Central memory CD8-positive, alpha-beta T cell (primary cell): ENCODE measurements at regions not wholly inside any gene's neighbourhood (a gene's known extent, or its start where the extent isn't known, plus 50 kb on each side); places are given as distances from the start of the nearest gene placed in this dataset.

ENCODE experiments used
- ATAC-seq: fragments of 150-1000 bp; cut with Tn5 transposase; replicated peaks from 2 replicates; pipeline ENCODE4 v1.10.0; 2022; ENCODE audit warnings: mild to moderate bottlenecking, moderate FRiP score, moderate number of reproducible peaks; ENCODE audit not compliant: poor library complexity, severe bottlenecking; ENCODE audit errors: extremely low read depth
- DNase-seq, 2 donors: peaks; one replicate each; pipeline ENCODE4 v3.0.0; 2021; ENCODE audit warnings: low spot score in 2 of 2
- H3K27ac Mint-ChIP-seq: one replicate; pipeline ENCODE4 v1.8.0; 2022; ENCODE audit warnings: low read depth, mild to moderate bottlenecking, moderate library complexity, mixed read lengths
- H3K27me3 Mint-ChIP-seq: one replicate; pipeline ENCODE4 v1.8.0; 2022; ENCODE audit warnings: mixed read lengths
- H3K36me3 Mint-ChIP-seq: one replicate; pipeline ENCODE4 v1.8.0; 2022; ENCODE audit warnings: mild to moderate bottlenecking, moderate library complexity, mixed read lengths; ENCODE audit not compliant: insufficient read depth
- H3K4me1 Mint-ChIP-seq: one replicate; pipeline ENCODE4 v1.8.0; 2022; ENCODE audit warnings: mixed read lengths
- H3K4me3 Mint-ChIP-seq: one replicate; pipeline ENCODE4 v1.8.0; 2022; ENCODE audit warnings: mild to moderate bottlenecking, moderate library complexity, mixed read lengths
- H3K9me3 Mint-ChIP-seq: one replicate; pipeline ENCODE4 v1.8.0; 2022; ENCODE audit warnings: mixed read lengths

DNA sequence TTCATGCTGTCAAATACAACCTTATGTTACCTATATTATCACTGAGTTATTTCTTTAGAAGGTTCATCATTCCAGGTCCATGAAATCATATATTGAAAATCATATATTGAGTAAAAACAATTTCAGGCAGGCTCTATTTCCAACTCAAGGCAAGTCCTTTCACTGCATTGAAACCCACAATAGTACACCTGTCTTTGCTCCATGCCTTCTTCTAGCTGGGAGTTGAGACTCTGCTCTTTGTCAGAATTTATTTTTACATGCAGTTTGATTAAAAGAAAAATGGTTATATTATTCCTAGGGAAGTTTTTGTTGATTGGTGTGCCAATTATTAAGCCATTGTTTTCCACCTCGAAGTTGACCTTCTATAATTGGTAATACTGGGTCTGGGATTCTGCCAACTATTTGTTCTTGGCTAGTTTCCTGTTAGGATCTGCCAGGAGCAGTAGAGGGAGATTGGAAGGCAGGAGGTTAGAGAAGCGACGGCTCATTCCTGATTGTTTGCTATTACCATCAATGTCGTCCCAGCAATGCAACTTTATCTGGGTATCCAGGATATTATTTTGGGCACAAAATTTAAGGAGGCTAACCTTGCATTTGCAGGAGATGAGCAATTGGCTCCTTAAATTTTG is 79.5 kb upstream of the MIS18BP1 start:
- Mint-ChIP-seq H3K36me3 (no peaks in the 10 kb centered on the region), H3K27ac (no peak overlapping the region), H3K4me3 (no peak overlapping the region), H3K4me1 (no peaks in the 10 kb centered on the region), H3K27me3 (no peaks in the 10 kb centered on the region), H3K9me3 (peaks cover 18% of the 10 kb centered on the region)
- DNase-seq (no peak), ATAC-seq (no peak)

DNA sequence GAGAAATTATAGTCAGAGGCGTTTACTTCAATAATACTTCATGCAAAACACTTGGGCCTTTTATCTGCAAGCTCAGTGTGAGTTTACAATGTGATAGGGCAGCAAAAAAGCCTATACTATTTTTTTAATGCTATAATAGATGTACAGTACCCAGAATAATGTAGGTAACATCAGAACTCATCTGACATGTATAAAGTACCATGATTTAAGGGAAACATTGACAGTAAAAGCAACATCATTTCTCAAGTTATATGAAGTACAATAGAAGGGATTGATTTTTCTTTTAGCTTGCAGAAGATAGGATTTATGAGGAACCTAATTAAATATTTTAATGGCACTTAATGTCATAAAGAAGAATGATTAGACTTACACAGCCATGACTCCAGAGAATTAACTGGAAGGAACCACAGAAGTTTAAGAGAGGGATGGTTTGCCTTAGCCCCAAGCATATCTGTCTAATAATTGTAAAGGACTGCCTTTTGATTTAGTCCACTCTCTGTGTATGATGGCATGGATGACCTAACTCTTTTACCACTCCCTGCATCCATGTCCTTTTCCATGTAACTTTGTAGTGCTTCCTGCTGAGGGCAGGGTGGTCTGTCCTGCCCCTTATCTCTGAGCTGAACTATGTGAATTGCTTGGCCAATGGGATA is 55.9 kb upstream of the MIS18BP1 start:
- DNase-seq = no peak
- Mint-ChIP-seq H3K27me3 (peaks cover 24% of the 10 kb centered on the region), H3K4me1 (no peaks in the 10 kb centered on the region), H3K4me3 (no peak overlapping the region), H3K27ac (no peak overlapping the region), H3K9me3 (peaks cover 7% of the 10 kb centered on the region), H3K36me3 (no peaks in the 10 kb centered on the region)
- no peak for ATAC-seq
